NT2/D1 (cell line): ENCODE measurements at regions not wholly inside any gene's neighbourhood (a gene's known extent, or its start where the extent isn't known, plus 50 kb on each side); places are given as distances from the start of the nearest gene placed in this dataset.
"Not testable (repeated sequence)": the region's sequence is repeated elsewhere in the genome, so short reads cannot be mapped to it uniquely, and the experiment has no call there.

ENCODE experiments used
- DNase-seq: peaks from one replicate; pipeline ENCODE4 v3.0.0-alpha.2; 2011; ENCODE audit warnings: low read depth, low spot score
- H3K27me3 ChIP-seq: 2 replicates; pipeline ENCODE4 v1.6.0; 2011; ENCODE audit warnings: mild to moderate bottlenecking; ENCODE audit not compliant: insufficient read length, insufficient read depth
- H3K36me3 ChIP-seq: 2 replicates; pipeline ENCODE4 v1.6.1; 2011; ENCODE audit warnings: mild to moderate bottlenecking, low read length, mixed read lengths; ENCODE audit not compliant: insufficient read depth, insufficient read length
- H3K4me1 ChIP-seq: 2 replicates; pipeline ENCODE4 v1.5.1; 2011; ENCODE audit not compliant: insufficient read depth, insufficient read length
- H3K4me3 ChIP-seq: 2 replicates; pipeline ENCODE4 v1.5.1; 2011; ENCODE audit warnings: low read depth; ENCODE audit not compliant: insufficient read length
- H3K9ac ChIP-seq: 2 replicates; pipeline ENCODE4 v1.6.0; 2011; ENCODE audit warnings: low read depth; ENCODE audit not compliant: insufficient read length
- H3K9me3 ChIP-seq: 2 replicates; pipeline ENCODE4 v1.5.1; 2011; ENCODE audit warnings: mild to moderate bottlenecking, low read length; ENCODE audit not compliant: insufficient read depth
- SUZ12 ChIP-seq: IDR thresholded peaks from 2 replicates; pipeline ENCODE4 v1.6.1; 2011; ENCODE audit not compliant: insufficient read length, insufficient read depth; ENCODE audit errors: extremely low read depth
- YY1 ChIP-seq: IDR thresholded peaks from 2 replicates; pipeline ENCODE4 v1.6.1; 2011; ENCODE audit not compliant: insufficient read length, insufficient read depth
- ZNF274 ChIP-seq: IDR thresholded peaks from 2 replicates; pipeline ENCODE4 v1.6.1; 2011; ENCODE audit warnings: mild to moderate bottlenecking, low read depth, low read length

GRCh38 chr10:30542001-30542894, 87.3 kb downstream of the LYZL2 start:
- H3K9ac ChIP-seq: no peak overlapping the region
- DNase-seq: no peak
- no peaks in the 10 kb centered on the region for H3K9me3 ChIP-seq
- H3K36me3 ChIP-seq: no peaks in the 10 kb centered on the region
- no peak overlapping the region for H3K4me3 ChIP-seq
- H3K4me1 ChIP-seq: peaks cover 2% of the 10 kb centered on the region
- no peak for TF ChIP-seq YY1
- no peak for TF ChIP-seq SUZ12
- no peak for TF ChIP-seq ZNF274
- no peaks in the 10 kb centered on the region for H3K27me3 ChIP-seq

- Histone ChIP-seq H3K36me3 (no peaks in the 10 kb centered on the region), H3K4me1 (peaks cover 2% of the 10 kb centered on the region), H3K4me3 (no peak overlapping the region), H3K27me3 (no peaks in the 10 kb centered on the region), H3K9me3 (no peaks in the 10 kb centered on the region), H3K9ac (no peak overlapping the region)
- TF ChIP-seq SUZ12 (no peak), YY1 (no peak), ZNF274 (no peak)
- no peak for DNase-seq
These were observed 89.3 kb downstream of the LYZL2 start for GRCh38 chr10:30540276-30540675.

GRCh38 chr10:30538086-30538485, 91.5 kb downstream of the LYZL2 start:
- Histone ChIP-seq H3K36me3 (no peaks in the 10 kb centered on the region), H3K4me1 (no peaks in the 10 kb centered on the region), H3K27me3 (no peaks in the 10 kb centered on the region), H3K4me3 (no peak overlapping the region), H3K9ac (no peak overlapping the region), H3K9me3 (no peaks in the 10 kb centered on the region)
- DNase-seq: no peak
- TF ChIP-seq YY1: no peak
- TF ChIP-seq SUZ12: no peak
- no peak for TF ChIP-seq ZNF274

- TF ChIP-seq SUZ12 (no peak), YY1 (no peak), ZNF274 (no peak)
- Histone ChIP-seq H3K27me3 (no peaks in the 10 kb centered on the region), H3K9me3 (no peaks in the 10 kb centered on the region), H3K9ac (no peak overlapping the region), H3K4me1 (no peaks in the 10 kb centered on the region), H3K36me3 (no peaks in the 10 kb centered on the region), H3K4me3 (no peak overlapping the region)
- DNase-seq: no peak
These were observed 92.0 kb downstream of the LYZL2 start for GRCh38 chr10:30537586-30537985.

GRCh38 chr10:30537158-30537557, 92.4 kb downstream of the LYZL2 start:
- not testable (repeated sequence) for DNase-seq, H3K36me3 ChIP-seq, H3K4me1 ChIP-seq, H3K4me3 ChIP-seq, H3K27me3 ChIP-seq, H3K9me3 ChIP-seq, H3K9ac ChIP-seq

GRCh38 chr10:30536578-30536977, 93.0 kb downstream of the LYZL2 start:
- TF ChIP-seq YY1 (no peak), SUZ12 (no peak), ZNF274 (no peak)
- no peak for DNase-seq
- Histone ChIP-seq H3K36me3 (no peaks in the 10 kb centered on the region), H3K4me3 (no peak overlapping the region), H3K9me3 (no peaks in the 10 kb centered on the region), H3K9ac (no peak overlapping the region), H3K27me3 (no peaks in the 10 kb centered on the region), H3K4me1 (no peaks in the 10 kb centered on the region)

GRCh38 chr10:30535677-30536076, 93.9 kb downstream of the LYZL2 start:
- no peaks in the 10 kb centered on the region for H3K36me3 ChIP-seq
- no peaks in the 10 kb centered on the region for H3K9me3 ChIP-seq
- H3K4me1 ChIP-seq: no peaks in the 10 kb centered on the region
- no peak overlapping the region for H3K9ac ChIP-seq
- no peak overlapping the region for H3K4me3 ChIP-seq
- no peaks in the 10 kb centered on the region for H3K27me3 ChIP-seq
- TF ChIP-seq ZNF274: no peak
- TF ChIP-seq SUZ12: no peak
- no peak for TF ChIP-seq YY1
- no peak for DNase-seq
